Activated T-cell treated with anti-CD3 and anti-CD28 coated beads, Interleukin-2, amount 50 U/mL, for 48 hours (primary cell): ENCODE measurements at regions not wholly inside any gene's neighbourhood (a gene's known extent, or its start where the extent isn't known, plus 50 kb on each side); places are given as distances from the start of the nearest gene placed in this dataset.
"Not testable (repeated sequence)": the region's sequence is repeated elsewhere in the genome, so short reads cannot be mapped to it uniquely, and the experiment has no call there.

ENCODE experiments used
- DNase-seq, 2 experiments: peaks; one replicate each; pipeline ENCODE4 v3.0.0-alpha.2; 2020

DNA sequence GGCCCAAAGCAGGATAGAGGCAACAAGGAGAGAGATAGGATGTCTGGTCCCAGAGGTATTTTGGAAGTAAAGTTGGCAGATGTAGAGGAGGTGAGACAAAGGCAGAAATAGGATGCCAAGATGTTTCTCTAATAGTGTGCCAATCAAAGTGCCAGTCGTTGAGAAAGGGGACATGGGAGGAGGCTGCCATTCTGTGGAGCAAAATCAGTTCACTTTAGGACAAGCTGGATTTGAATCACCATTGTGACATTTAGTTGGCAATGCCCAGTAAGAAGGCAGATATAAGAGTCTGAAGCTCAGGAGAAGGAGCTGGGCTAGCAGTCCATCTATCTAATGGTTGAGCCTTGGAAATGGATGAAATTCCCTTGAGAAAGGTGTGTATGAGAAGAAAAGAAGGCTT, 53.8 kb downstream of the ADRB2 start:
- DNase-seq, result no peak

DNA sequence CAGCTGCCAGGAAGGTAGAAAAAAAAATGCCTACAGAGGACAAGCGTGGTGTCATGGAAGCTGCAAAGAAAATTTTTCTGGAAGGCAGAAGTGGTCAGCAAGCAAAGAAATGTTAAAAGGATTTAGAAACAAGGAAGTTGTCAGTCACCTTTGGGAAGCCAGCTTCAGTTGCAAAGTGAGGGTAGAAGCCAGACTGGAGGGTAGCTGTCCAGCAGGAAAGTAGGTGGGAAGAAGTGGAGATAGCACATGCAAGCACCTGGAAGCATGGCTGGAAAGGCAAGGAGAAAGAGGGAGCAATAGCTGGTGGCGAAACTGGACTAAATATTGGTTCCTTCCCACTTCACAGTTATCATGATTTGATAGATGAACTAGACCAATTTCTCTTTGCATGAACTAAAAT, 54.3 kb downstream of the ADRB2 start:
- no peak for DNase-seq

DNA sequence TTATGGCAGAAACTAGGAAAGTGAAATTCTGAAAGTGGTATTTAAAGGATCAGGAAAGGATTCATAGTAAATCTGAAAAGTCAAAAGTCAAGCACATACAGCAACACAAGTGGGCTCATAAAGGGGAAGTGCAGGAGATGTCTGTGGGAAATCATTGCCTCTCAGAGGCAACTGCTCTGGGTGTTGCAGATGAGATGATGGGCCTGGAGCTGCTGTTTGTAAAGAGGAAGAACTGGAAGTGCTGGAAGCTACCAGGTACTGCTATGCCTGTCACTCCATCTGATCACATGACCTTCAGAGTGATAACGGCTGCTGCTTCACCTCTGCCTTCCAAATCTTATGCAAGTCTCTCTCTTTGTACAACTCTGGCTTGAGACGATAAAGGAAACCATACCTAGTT, 55.9 kb downstream of the ADRB2 start:
- no peak for DNase-seq

DNA sequence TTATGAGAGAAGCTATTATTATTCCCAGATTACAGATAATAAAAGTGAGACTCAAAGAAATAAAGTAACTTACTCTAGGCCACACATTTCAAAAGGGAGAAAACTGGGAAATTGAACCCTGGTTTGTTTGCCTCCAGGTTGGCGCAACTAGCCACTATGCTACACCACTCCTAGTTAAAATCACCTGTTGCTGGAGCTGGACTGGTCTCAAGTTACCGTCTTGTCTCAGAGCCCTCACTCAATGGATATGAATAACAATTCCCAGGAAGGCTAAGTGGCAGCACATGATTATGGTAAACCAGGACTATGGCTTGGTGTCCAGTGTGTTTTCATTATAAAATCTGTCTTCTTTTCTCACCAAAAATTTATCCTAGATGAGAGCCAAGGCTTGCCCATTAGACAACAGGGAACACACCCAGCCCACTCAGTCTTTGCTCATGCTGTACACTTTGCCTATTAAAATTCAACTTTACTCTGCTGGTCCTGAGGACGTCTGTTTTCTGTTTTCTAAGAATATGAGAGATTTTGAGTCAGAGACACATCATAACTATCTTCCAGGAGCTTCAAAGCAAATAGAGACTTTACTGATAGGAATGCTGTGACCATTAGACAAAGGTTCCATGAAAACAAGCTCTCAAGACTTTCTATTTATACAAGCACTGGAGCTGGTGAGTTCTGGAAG, 58.1 kb downstream of the ADRB2 start:
- DNase-seq, result no peak

DNA sequence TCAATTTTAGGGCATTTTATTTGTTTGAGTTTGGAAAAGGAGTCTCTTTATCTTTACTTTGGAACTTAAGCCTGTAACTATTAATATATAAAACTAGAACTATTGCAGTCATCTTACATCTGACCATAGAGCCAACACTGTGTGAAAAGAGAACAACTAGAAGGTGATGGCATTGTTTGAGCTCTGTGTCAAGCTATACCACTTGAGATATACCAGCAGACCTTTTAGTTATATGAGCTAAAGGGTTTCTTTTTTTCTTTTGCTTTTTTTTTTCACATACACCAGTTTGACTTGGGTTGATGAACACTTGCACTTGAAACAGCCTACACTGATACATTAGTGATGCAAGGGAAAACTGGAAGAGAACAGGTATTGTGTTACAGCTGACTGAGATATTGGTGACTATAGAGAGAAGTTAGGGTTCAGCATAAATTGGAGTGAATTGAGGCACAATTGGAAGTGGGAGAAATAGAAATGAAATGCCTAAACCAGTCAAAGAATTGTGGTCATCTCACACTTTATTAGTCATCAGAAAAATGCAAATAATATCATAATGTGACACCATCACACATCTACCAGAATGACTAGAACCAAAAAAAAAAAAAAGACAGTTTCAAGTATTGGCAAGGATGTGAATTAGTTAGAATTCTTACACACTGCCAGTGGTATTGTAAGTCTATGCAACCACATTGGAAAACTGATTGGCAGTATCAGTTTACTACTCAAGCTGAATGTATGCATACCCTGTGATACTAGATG, 60.9 kb downstream of the ADRB2 start:
- DNase-seq, result no peak

DNA sequence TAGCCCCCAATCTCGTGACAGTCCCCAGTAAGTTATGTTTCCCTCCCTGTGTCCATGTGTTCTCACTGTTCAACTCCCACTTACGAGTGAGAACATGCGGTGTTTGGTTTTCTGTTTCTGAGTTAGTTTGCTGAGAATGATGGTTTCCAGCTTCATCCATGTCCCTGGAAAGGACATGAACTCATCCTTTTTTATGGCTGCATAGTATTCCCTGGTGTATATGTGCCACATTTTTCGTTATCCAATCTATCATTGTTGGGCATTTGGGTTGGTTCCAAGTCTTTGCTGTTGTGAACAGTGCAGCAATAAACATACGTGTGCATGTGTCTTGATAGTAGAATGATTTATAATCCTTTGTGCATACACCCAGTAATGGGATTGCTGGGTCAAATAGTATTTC, 63.5 kb downstream of the ADRB2 start:
- not testable (repeated sequence) for DNase-seq

DNA sequence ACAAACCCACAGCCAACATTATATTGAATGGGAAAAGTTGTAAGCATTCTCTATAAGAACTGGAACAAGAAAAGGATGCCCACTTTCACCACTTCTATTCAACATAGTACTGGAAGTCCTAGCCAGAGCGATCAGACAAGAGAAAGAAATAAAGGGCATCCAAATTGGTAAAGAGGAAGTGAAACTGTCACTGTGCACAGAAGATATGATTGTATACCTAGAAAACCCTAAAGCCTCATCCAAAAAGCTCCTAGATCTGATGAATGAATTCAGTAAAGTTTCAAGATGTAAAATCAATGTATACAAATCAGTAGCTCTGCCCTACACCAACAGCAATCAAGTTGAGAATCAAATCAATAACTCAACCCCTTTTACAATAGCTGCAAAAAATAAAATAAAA, 69.0 kb downstream of the ADRB2 start:
- not testable (repeated sequence) for DNase-seq

DNA sequence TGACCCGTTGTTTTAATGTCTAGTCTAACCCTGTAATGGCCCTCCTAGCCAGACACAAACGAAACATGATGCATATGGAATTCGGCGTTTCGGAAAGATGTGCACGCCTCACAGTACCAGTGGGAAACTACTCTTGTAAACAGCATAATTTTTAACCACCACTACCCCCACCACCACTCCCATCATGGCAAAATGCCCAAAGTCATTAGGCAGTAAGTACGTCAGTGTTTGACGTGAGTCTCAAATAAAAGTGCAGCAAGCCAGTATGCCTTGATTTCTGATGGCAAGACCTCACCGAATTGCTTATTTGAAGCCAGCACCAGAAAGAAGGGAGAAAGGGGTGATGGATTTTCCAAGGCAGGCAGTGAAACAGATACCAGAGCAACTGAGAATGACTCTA, 71.4 kb downstream of the ADRB2 start:
- DNase-seq, result no peak

DNA sequence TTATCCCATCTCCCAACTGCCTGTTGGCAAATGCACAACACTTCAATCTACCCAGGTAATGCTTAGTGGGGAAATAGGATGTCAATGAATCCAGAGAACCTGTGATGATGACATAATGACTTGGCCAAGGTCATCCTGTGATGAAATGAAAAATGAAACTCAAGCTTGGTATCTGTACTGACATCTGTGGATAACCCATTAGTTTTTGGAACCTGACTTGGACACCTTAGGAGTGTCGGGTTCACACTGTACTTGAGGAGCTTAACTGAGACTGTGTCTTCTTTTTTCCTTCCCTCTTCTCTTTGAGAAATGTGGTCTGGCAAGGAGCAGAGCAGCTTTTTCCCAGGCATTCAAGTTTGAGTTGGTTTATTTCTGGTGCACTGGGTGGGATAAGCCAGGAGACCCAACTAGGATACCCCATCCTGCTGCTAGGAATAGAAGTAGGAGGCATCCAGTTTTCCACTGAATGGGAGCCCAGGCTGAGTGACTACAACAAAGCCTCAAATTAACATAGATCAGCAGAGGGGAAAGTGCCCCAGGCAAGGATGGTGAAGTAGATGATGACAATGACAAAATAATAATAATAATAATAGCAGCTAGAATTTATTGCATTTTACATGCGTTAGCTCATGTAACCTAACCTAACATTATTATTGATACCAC, 72.1 kb downstream of the ADRB2 start:
- no peak for DNase-seq

DNA sequence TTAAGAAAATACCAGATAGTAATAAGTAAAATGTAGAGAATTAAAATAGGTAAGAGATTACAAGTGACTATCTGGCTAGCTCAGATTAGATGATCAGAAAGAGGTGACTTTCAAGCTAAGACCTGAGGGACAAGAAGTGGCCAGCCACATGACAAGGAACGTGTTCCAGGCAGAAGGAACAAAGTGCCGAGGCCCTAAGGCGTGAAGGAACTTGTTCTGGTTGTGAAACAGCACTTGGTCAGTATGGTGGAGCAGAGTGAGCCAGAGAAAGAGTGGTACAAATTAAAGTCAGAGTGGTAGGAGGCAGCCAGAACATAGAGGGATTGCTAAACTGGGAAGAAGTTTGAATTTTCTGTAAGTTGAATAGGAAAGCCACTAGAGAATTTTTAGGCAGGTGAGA, 73.6 kb downstream of the ADRB2 start:
- no peak for DNase-seq

DNA sequence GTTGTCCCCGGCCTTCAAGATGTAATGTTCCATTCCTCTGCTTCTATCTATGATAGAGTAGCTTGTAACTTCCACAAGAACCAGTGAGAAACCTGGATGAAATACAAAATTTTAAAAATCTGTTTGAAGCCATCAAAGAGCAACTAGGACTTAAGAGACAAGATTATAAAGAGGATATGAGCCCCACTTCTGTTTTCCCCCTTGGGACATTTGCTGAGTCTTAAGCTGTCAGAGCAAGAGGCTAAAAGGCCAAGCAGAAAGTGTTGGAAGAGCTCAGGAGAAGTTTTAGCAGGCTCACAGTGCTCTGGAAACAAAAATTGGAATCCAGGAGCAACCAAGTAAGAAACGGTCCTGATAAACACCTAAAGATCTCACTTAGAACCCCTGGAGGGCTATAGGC, 76.1 kb downstream of the ADRB2 start:
- DNase-seq, result no peak

DNA sequence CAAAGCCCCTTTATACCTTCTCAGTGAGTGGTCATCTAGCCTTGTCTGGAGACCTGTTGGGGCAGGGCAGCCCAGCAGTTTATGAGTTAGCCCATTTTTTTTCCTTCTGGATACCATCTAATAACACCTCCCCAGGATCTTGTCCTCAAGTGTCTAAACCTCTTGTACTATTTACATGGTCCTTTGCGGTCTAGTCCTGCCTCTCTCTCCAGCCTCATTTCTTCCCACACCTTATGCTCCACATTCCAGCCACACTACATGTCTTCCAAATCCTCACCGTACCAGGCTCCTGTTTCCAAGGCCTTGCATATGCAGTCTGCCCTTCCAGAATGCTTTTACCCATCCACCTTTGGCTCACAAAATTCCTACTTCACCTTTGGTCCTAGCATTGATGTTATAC, 77.2 kb downstream of the ADRB2 start:
- no peak for DNase-seq

DNA sequence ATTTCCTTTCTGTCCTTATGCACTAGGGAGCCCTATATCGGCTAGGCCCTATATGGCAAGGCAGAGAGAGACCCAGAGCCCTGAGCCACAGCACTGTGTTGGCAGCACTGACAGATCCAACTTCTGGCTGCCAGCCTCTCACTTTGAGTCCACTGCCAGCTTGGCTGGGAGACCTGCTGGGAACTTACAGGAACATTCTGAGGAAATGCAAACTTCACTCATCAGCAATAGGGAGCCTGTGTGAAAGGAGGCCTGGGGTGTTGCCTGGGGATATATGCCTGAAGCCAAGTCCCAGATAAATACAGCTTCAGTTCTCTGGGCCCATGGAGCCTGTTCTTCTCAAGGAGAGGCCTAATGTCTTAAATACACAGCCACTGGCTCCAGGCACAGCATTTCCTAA, 78.0 kb downstream of the ADRB2 start:
- no peak for DNase-seq

DNA sequence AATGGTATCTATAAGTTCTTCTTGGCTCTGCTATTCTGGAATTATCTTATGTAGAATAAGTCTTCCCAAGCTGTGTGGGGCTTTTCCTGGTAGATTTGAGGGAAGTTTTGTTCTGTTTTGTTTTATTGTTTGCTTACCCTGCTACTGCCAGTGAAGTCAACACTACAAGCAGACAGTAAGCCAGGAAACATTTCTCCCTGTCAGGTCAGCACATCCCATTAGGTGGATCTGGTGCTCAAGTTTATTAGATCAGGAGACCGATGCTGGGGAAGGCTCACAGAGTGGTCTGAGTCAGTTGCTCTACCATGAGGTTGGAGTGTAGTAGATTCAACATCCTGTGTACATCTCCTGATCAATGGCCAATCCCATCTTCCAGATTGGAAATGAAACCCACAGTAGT, 79.1 kb downstream of the ADRB2 start:
- no peak for DNase-seq

DNA sequence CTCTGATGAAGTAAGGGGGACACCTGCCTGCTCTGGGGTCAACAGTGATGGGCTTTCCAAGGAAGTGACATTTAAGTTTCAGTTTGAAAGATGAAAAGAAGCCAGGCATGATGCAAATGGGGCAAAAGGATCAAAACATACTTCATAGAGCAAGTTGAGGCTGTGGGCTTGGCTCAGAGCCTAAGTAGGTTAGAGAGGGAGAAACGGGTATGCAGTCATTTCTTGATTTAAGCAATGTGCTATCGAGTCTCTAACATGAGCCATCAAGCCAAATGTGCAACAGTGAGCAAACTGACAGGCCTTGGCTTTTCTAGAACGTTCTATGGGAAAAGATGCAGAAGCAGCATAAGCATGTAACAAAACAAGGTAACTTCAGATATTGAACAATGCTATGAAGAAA, 80.6 kb downstream of the ADRB2 start:
- DNase-seq, result no peak

DNA sequence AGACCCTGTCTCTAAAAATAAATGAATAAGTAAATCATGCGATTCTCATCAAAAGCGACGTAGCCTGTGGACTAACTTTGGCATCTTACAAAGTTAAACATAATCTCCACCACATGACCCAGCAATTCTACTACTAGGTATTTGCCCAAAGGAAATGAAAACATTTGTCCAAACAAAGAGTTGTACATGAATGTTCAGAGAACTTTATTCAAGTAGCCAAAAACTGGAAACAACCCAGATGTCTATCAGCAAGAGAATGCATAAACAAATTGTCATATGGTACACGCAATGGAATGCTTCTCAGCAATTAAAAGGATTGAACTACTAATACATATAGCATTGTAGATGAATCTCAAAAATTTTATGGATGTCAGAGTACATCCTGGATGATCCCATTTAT, 82.6 kb downstream of the ADRB2 start:
- DNase-seq, result no peak

DNA sequence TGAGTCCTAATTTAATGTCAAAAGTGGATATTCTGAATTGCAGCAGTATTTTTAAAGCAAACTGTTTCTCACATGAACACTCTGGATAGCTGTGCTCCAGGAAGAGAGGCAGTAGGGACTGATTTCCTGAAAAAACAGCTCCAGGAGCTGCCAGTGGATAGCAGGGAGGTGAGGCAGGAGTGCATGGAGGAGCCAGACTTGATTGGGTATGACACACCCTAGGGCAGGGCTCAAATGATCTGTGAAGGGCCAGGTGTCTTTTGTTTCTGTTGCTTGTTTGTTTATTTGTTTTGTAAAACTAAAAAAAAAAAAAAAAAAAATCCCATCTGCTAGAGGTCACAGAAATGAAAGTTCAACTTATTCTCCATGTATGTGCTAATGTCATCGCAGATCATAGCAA, 83.4 kb downstream of the ADRB2 start:
- DNase-seq, result no peak

DNA sequence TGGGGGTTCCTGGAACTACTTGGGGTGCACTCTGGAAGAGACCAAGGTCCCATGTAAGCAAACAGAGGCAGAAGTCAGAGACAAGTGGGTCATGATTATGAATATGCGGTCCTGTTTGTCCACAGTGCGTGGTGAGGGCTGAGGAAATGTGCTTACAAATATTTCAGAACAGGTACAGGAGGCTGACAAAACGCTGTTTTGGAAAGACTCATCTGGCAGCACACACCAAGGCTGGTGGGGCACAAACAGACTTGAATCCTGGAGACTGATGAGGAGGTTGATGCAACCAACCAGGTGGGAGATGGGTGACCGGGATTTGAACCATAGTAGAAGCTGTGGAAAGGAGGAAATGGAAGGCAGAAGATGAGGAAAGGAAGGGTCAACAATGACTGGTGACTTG, 83.8 kb downstream of the ADRB2 start:
- no peak for DNase-seq

DNA sequence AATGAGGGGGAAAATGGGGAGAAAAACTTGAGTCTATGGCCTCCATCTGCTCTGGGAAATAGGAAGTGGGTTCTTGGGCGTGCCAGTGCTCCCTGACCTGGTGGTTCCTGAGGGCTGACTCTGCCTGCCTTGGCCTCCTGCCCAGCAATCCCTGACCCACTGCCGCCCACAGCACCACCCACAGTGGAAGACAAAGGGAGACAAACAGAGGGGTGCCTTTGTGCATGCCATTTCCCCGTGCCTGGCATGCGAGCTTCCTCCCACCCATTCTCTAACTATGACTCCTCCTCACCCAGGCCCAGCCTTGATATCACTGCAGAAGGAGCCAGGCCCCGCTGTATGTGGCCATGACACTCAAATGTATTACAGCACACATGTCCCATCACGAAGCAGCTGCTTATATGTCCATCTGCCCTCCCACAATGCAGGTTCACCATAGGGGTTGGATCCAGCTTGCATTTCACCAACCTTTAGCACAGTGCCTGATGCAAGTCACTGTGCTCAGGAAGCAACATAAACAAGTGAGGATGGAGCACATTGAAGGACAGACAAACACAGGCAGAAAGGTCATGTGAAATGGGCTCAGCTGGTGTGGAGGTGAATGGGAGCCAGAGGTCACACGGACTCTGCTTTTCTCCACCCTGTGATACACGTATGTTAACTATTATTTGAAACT, 84.4 kb downstream of the ADRB2 start:
- no peak for DNase-seq

DNA sequence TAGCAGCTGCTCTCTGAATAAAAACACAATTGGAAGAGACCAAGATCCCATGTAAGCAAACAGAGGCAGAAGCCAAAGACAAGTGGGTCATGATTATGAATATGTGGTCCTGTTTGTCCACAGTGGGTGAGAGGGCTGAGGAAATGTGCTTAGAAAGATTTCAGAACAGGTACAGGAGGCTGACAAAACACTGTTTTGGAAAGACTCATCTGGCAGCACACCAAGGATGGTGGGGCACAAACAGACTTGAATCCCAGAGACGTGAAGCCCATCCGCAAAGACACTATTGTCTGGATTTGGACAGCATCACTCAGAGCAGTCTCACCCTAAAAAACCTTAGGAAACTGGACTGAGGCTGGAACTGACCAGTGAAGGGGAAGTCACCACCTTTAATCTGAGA, 85.0 kb downstream of the ADRB2 start:
- no peak for DNase-seq

DNA sequence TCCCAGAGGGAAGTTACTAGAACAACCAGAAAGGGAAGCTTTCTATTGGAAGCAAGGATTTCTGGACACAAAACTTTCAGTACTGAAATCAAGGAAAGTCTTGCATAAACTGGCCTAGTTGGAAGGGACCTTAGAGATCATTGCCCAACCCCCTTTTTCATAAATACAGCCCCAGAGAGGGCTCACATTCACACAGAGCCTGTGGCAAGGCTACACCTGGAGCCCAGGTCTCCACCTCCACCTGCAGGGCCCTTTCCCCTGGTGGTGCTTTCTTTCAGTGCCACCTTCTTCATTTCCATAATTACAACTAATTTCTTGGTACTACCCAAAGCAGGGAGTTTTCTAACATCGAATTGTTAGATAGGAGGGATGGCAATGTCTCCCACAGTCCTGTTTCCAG, 85.7 kb downstream of the ADRB2 start:
- no peak for DNase-seq

DNA sequence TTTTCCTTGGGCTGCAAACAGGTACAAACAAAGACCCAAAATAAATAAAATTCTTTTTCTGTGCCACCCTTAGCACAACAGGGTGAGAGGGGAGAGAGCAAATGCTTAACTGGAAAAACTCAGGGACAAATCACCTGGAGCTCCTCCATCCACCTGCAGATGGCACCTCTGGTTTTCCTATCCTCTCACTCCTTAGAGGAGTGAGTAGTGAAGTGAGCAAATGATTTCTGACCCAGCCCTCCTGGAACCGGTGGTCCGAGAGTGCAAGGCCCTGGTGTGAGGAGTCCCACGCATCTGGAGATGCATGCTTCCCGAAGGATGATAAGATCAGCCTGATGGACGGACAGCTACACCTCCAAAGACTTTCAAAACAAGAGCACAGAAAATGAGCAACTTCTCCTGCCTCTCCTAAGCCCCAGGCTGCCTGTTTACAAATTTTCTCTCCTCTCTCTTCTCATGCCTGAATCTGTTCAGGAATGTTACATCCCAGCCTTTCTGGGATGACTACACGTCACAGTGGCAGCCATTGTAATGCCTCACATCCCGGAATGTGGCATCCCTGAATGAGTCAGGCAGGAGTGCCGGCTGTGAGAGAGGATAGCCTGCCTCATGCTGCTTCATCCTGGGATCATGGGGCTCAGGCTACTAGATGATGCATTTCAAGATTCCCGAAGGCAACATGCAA, 86.4 kb downstream of the ADRB2 start:
- no peak for DNase-seq

DNA sequence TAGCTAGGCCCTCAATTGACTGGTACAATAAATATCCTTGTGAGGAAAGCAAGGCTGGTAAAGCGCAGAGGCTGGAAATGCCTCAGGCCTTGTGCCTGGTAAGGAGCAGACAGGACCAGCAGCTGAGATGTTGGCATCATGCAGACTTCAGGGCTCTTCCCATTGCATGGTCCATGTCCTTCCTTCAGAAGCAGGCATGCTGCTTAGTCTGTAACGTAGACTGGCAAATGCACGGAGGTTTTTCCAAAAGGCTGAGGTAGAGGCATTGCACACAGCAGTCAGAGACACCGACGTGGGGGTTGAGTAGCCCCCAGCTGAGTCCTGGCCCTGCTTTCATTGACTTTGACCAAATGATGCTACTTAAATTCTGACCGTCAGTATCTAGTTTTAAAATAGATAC, 87.1 kb downstream of the ADRB2 start:
- no peak for DNase-seq
